ENCODE measurements at regions not wholly inside any gene's neighbourhood (a gene's known extent, or its start where the extent isn't known, plus 50 kb on each side); places are given as distances from the start of the nearest gene placed in this dataset.

- no peak for ATAC-seq
- no peak for TF ChIP-seq POU6F1 (CRISPR knock-in tag; IDR thresholded peaks at IDR 0.05; ENCODE audit: borderline replicate concordance, low read depth)
- no peak for TF ChIP-seq RARB (CRISPR knock-in tag; IDR thresholded peaks at IDR 0.05)
- TF ChIP-seq TOX (CRISPR knock-in tag; IDR thresholded peaks at IDR 0.05; ENCODE audit: borderline replicate concordance), result no peak
- no peak for TF ChIP-seq ISL1 (CRISPR knock-in tag; IDR thresholded peaks at IDR 0.05)
- TF ChIP-seq ARNTL (CRISPR knock-in tag; IDR thresholded peaks at IDR 0.05; ENCODE audit: borderline replicate concordance, low read depth), result no peak
- no peak for TF ChIP-seq CSDC2 (CRISPR knock-in tag; IDR thresholded peaks at IDR 0.05)
- no peak for TF ChIP-seq TCF4 (CRISPR knock-in tag; IDR thresholded peaks at IDR 0.05; ENCODE audit: borderline replicate concordance)
- TF ChIP-seq TSHZ2 (CRISPR knock-in tag; IDR thresholded peaks at IDR 0.05), result no peak
- no peak for TF ChIP-seq ZC3H10 (CRISPR knock-in tag; IDR thresholded peaks at IDR 0.05)
- no peak for TF ChIP-seq ZNF8 (CRISPR knock-in tag; IDR thresholded peaks at IDR 0.05)
- no peak for TF ChIP-seq OSR1 (CRISPR knock-in tag; IDR thresholded peaks at IDR 0.05)
- TF ChIP-seq ZNF70 (CRISPR knock-in tag; IDR thresholded peaks at IDR 0.05), result no peak
- no peak for TF ChIP-seq CREB5 (CRISPR knock-in tag; IDR thresholded peaks at IDR 0.05; ENCODE audit: low read depth)
- TF ChIP-seq PPARA (CRISPR knock-in tag; IDR thresholded peaks at IDR 0.05; ENCODE audit: borderline replicate concordance), result no peak
- no peak for TF ChIP-seq PATZ1 (CRISPR knock-in tag; IDR thresholded peaks at IDR 0.05; ENCODE audit: borderline replicate concordance)
- no peak for TF ChIP-seq ZFP30 (CRISPR knock-in tag; IDR thresholded peaks at IDR 0.05)
- TF ChIP-seq ZNF565 (CRISPR knock-in tag; conservative IDR thresholded peaks at IDR 0.05; ENCODE audit: low read depth), result no peak
- TF ChIP-seq ZFP3 (CRISPR knock-in tag; IDR thresholded peaks at IDR 0.05), result no peak
- TF ChIP-seq CSRNP3 (CRISPR knock-in tag; IDR thresholded peaks at IDR 0.05), result no peak
Observed at GRCh38 chr5:156181656-156182055, 145.3 kb upstream of the SGCD start.

GRCh38 chr5:156182174-156182967, 144.6 kb upstream of the SGCD start:
- no peak for ATAC-seq

More at GRCh38 chr5:156182174-156182967, 144.6 kb upstream of the SGCD start:
- TF ChIP-seq POU6F1 (CRISPR knock-in tag; IDR thresholded peaks at IDR 0.05; ENCODE audit: borderline replicate concordance, low read depth) (no peak), ZC3H10 (CRISPR knock-in tag; IDR thresholded peaks at IDR 0.05) (no peak), SNAI2 (CRISPR knock-in tag; IDR thresholded peaks at IDR 0.05) (no peak), BACH2 (CRISPR knock-in tag; IDR thresholded peaks at IDR 0.05; ENCODE audit: borderline replicate concordance) (no peak), ZNF565 (CRISPR knock-in tag; conservative IDR thresholded peaks at IDR 0.05; ENCODE audit: low read depth) (no peak), GLIS3 (CRISPR knock-in tag; IDR thresholded peaks at IDR 0.05) (no peak), ZNF70 (CRISPR knock-in tag; IDR thresholded peaks at IDR 0.05) (no peak), PPARA (CRISPR knock-in tag; IDR thresholded peaks at IDR 0.05; ENCODE audit: borderline replicate concordance) (no peak), ZFP3 (CRISPR knock-in tag; IDR thresholded peaks at IDR 0.05) (no peak)

All from SK-N-SH treated with all-trans-retinoic acid at 6 μM for 48 hours (cell line).